Glomerular endothelial cell (primary cell): ENCODE measurements at regions not wholly inside any gene's neighbourhood (a gene's known extent, or its start where the extent isn't known, plus 50 kb on each side); places are given as distances from the start of the nearest gene placed in this dataset.
"Not testable (repeated sequence)": the region's sequence is repeated elsewhere in the genome, so short reads cannot be mapped to it uniquely, and the experiment has no call there.

Experiments
- DNase-seq: peaks from one replicate; pipeline ENCODE4 v3.0.0-alpha.2; 2011; ENCODE audit warnings: low read depth, low spot score; ENCODE audit errors: extremely low read depth

DNA sequence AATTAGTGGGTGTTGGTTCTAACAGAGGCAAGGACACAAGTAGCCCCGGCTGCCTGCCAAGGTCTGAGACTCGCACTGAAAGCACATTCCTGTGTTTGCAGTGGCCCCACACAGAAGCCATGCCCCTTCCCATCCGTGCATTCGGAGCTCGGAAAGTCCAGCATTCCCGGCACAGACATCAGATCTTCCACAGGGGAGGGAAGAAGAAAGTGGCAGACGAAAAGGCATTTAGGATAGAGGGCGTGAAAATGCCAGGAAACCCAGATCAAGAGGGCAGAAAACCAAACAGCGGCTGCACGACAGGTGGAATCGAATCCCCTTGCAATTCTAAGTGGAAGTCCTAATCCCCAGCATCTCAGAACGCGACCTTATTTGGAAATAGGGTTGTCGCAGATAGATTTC lies 105.5 kb upstream of the ASB18 start:
- no peak for DNase-seq

- no peak for DNase-seq
Measured at GRCh38 chr2:236370847-236371409, 106.7 kb upstream of the ASB18 start.

DNA sequence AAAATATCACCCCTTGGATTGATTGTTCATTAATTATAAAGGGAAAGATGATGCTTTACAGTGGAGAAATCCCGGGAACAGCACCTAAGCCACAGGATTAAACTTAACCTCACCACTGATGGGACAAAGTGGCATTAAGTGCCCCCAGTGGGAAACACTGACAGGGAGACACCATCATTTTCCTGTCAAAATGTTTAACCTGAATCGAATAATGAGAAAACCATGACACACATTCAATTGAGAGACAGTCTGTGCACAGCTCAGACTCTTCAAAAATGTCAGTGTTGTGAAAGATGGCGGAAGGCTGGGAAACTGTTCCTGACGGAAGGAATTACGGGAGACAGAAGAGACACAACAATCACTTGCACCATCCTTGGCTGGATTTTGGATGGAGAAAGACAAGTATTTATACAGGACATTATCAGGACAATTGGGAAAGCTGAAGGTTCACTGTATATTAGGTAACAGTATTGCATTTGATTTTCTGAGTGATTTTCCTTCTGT lies 111.8 kb upstream of the ASB18 start:
- no peak for DNase-seq

DNA sequence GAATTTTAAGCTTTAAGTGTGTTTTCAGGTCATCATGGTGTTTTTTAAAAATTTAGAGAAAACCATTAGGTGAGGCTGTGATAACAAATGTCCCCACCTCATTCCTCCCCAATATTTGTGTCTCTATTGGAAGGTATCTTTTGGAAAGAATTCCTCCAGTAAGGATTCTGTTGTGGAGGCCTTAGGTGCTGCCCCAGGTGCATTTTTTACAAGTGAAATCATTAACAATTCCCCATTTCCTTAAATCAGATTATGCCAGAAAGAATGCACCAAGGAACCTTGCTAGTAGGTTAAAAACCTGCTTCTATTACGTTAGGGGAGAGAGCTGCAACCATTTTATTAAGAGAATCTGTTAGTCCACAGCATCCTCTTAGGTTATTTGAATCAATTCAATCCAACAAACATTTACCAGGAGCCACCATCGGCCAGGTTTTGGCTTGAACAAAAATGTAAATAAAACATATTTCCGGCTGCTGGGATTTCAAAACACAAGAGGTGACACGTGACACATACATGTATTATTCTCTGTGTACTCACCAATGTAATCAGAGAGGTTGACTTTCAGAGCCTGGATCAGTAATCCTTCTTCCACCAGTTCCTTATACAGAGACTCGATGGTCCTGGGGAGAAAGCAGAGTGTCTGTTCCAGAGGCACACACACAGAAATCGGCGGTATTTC lies 112.5 kb upstream of the ASB18 start:
- DNase-seq, result no peak

DNA sequence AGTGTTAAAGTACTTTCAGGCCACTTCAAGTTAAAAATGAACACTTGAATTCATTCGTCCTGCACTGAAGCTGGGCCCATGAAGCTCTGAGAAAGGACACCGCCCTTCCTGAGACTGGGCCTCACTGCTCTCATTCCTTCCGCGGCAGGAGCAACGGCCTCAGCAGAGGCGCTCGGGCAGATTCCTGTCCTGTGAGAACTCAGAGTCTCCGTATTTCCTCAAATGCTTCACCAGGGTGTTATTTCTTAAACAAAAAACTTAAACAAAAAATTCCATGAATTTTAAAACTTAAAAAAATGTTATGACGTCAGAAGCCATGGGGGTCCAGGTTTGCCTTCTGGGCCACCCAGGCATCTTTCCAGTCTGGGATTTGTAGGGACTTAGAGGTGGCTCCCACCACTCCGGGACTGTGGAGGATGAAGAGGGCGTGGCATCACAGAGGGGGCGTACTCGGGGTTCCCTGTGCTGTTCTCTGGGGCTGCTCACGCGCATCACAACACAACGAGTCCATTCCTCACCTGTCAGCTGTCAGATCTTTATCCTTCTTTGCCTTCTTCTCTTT lies 115.9 kb upstream of the ASB18 start:
- no peak for DNase-seq

DNA sequence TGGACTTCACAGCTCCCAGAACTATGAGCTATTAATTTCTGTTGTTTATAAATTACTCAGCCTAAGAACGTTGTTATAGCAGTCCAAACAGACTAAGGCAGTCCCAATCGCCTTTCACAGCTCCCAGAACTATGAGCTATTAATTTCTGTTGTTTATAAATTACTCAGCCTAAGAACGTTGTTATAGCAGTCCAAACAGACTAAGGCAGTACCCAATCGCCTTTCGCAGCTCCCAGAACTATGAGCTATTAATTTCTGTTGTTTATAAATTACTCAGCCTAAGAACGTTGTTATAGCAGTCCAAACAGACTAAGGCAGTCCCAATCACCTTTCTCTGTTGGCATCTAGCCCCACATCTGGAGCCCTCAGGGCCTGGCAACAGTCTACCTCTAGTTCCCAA lies 117.0 kb upstream of the ASB18 start:
- not testable (repeated sequence) for DNase-seq

DNA sequence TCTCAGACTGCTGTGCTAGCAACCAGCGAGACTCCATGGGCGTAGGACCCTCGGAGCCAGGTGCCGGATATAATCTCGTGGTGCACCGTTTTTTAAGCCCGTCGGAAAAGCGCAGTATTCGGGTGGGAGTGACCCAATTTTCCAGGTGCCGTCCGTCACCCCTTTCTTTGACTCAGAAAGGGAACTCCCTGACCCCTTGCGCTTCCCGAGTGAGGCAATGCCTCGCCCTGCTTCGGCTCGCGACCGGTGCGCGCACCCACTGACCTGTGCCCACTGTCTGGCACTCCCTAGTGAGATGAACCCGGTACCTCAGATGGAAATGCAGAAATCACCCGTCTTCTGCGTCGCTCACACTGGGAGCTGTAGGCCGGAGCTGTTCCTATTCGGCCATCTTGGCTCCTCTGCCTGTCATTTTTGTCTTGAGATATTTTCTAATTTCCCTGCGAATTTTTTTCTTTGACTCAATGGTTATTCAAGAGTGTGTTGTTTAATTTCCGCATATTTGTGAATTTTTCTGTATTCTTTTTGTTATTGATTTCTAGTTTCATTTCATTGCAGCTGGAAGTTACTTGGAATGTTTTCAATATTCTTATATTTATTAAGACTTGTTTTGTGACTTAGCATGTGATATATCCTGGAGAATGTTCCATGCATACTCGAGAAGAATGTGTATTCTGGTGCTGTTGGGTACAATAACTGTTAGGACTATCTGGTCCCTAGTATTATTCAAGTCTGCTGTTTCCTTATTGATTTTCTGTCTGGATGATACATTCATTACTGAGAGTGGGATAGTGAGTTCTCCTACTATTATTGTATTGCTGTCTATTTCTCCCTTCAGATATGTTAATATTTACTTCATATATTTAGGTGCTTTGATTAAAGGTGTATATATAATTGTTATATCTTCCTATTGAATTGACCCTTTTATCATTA lies 125.3 kb upstream of the ASB18 start:
- DNase-seq, result not testable (repeated sequence)

DNA sequence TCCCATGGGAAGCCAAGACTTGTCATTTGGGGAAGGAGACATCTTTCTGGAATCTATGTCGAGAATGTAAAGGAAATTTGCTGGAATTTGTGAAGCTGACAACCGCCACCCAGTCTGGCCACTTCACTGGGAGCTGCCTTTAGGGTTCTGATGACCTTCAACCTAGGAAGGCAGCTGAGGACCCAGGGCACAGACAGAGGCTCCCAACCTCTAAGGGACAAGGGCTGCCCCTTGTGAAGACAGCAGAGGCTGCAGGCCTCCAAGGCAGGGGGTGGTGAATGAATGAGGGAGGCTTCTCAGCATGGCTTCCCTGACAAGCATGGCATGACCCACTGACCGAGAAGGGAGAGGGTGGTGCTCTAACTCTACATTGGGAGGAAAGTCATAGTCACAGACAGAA lies 128.9 kb upstream of the ASB18 start:
- no peak for DNase-seq

DNA sequence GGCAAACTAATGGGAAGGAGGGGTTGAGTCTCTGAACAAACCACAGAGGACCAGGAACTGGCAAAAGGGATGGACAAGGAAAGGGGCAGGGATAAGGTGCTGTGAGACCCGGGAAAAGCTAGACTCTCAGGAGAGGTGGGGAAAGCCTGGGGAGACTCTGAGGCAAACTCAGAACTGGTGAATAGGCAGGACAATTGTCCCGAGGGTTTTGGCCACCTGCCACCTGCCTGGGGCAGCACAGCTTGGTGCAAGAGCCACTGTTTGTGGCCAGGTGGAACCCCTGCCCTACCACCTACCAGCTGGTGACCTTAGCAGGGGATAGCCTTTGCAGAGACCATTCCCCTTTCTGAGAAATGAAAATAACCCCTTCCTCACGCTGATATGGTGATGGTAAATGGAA lies 129.4 kb upstream of the ASB18 start:
- DNase-seq, result no peak

DNA sequence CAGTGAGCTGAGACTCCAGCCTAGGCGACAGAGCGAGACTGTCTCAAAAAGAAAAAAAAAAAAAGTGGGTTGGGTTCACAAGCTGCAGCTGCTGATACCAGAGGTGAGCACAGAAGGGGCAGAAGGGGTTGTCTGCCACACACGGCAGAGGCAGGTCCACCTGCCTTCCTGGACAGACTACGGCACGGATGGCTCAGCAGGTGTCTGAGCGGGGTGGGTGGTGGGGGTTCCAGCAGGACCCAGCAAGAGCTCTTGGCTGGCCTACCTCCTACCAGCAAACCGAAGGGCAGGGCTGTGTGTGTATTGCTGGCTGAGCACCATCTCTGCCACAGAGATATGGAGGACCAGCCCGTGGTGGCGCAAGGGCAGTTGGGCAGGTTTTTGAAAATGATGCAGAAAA lies 130.4 kb upstream of the ASB18 start:
- no peak for DNase-seq

DNA sequence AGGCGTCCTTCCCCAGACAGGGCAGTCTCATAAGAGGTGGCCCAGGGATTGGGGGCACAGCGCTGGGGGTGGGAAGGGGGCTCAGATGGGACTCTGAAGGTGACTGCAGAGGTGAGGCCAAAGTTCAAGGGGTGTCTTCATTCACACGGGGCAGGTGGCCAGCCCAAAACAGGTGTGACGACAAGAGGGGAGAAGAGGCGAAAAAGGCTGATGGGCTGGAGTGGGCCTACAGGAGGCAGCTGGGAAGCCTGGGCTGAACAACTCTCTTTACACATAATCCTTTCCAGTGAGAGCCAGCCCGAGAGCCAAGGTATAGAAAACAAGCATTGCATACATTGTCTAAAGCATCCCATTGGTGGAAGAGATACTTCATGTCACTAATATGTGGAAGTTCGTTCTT lies 130.9 kb upstream of the ASB18 start:
- no peak for DNase-seq

GRCh38 chr2:236396818-236397350 lies 132.7 kb upstream of the ASB18 start:
- no peak for DNase-seq

DNA sequence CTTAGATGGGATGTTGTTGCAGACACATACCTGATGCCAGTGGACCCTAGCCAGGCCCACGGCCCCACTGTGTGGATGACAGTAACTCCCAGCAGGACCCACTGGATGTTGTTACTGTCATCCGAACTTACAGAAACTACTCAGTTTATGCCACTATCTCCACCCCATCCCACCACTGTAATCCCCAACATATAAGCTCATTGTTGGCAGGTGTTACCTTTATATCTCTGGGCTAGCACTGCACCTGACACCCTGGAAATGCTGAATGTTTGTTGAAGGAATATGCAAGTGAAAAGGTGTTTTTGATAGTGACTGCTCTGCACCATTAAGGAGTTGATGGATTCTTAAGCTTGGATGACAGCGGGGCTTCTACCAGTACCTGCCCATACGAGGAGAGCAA lies 133.5 kb upstream of the ASB18 start:
- no peak for DNase-seq

DNA sequence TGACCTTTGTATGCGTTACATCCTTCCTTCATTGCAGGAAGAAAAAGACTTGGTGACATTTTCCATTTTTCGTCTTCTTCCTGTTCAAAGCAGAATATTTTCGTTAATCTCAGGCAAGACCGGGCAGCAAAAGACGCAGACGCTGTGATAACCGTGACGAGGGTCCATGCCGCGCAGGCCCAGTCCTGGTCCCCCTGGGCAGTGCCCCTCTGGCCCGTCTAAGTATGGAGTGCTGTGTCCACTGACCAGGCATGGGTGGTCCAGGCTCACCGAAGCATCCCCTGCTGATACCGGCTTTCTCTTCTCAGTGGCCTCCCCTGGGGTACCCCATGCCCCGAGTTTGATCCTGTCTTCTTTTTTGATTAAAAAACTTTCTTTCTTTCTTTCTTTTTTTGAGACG lies 135.2 kb upstream of the ASB18 start:
- DNase-seq, result no peak

- no peak for DNase-seq
Measured at GRCh38 chr2:236400046-236400574, 135.9 kb upstream of the ASB18 start.

GRCh38 chr2:236400594-236401360 lies 136.6 kb upstream of the ASB18 start:
- DNase-seq, result no peak

- no peak for DNase-seq
Measured at GRCh38 chr2:236402033-236402790, 138.0 kb upstream of the ASB18 start.

DNA sequence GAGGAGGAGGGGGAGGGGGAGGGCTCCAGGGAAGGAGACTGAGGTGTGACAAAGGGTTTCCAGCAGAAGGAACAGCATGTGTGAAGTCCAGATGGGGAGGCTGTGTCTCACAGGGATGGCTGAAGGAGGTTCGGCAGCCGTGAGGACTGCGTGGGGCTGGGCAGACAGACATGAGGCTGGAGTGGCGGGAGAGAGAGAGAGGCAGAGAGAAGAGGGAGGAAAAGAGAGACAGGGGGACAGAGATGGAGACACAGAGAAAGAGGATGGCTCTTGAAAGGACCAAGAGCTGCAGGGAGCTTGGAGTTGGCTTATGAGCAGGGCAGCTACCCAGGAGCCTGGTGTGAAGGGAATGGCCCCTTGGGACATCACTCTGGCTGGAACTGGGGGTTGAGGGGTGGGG lies 138.9 kb upstream of the ASB18 start:
- DNase-seq, result no peak

- DNase-seq, result no peak
Measured at GRCh38 chr2:236403811-236404210, 139.6 kb upstream of the ASB18 start.
